ENCODE measurements at regions not wholly inside any gene's neighbourhood (a gene's known extent, or its start where the extent isn't known, plus 50 kb on each side); places are given as distances from the start of the nearest gene placed in this dataset.

DNA sequence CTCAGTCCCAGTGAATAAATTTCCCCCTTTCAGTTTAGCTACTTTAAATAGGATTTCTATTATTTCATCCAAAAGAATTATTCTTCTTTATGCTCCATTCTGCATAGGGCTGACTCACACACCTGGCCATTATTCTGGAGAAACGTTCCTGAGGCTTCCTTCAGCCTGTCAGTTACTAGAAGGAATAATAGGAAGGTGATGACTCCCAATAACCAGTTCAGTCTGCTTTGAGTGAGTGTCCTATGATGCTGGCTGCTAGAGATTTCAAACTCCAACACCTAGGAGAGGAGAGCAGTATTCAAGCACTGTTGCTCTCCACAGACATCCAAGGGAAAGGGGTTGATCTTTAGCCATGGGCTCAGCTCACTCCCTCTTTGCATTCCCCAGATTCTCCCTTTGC lies 117.8 kb downstream of the KCTD12 start:
- no TSS peak for BruUV-seq (replicated peaks)
- no peak for FAIRE-seq
- dilution Hi-C loops (cut with MboI; ENCODE audit: extremely low pct_ligation_motif_present, low sequenced_read_pairs) = no loop called here

More for the DNA sequence above, 117.8 kb downstream of the KCTD12 start:
- Histone ChIP-seq H3K36me3 (ENCODE audit: control insufficient read depth in 2 of 2, extremely low read depth in 1 of 2, insufficient read depth in 2 of 2, low read length in 2 of 2) (no peaks in the 10 kb centered on the region), H3K4me1 (ENCODE audit: control insufficient read depth, extremely low read depth, insufficient read depth, low read length) (peaks cover 12% of the 10 kb centered on the region), H3K9ac (replicated peaks; ENCODE audit: extremely low read depth, insufficient read depth, low read length) (no peak overlapping the region), H4K20me1 (replicated peaks; ENCODE audit: control insufficient read depth, extremely low read depth, insufficient read depth, low read length) (no peaks in the 10 kb centered on the region), H3K79me2 (ENCODE audit: control insufficient read depth, insufficient read depth, low read length) (no peaks in the 10 kb centered on the region), H3K27ac (ENCODE audit: insufficient read depth, low read depth, low read length) (no peak overlapping the region), H3K9me3 (replicated peaks; ENCODE audit: control insufficient read depth, insufficient read depth, low read length) (no peaks in the 10 kb centered on the region), H2AFZ (ENCODE audit: low read depth, low read length) (no peak overlapping the region), H3K9me1 (replicated peaks; ENCODE audit: control insufficient read depth, extremely low read depth, insufficient read depth, low read length) (no peaks in the 10 kb centered on the region), H3K27me3 (ENCODE audit: control insufficient read depth in 2 of 2, insufficient read depth in 2 of 2, low read length in 2 of 2) (no peaks in the 10 kb centered on the region), H3K4me2 (ENCODE audit: insufficient read depth, low read length) (no peak overlapping the region), H3K4me3 (replicated peaks in 1 of 3; ENCODE audit: insufficient read depth in 1 of 3, low read depth in 1 of 3, low read length in 3 of 3) (no peak overlapping the region)
- POLR2A ChIA-PET = no interaction called here
- CTCF ChIA-PET = no interaction called here
- TF ChIP-seq MYC (IDR thresholded peaks at IDR 0.05; ENCODE audit: low read depth, low read length) = no peak
- no peak for TF ChIP-seq EZH2 (IDR thresholded peaks at IDR 0.05; ENCODE audit: borderline replicate concordance, low read depth, low read length, severe bottlenecking)
- TF ChIP-seq FOS (IDR thresholded peaks at IDR 0.05; ENCODE audit: borderline replicate concordance, insufficient read depth, low read length) = no peak
- TF ChIP-seq POLR2A (IDR thresholded peaks at IDR 0.05; ENCODE audit: low read depth, low read length) = no peak
- TF ChIP-seq, protein P1, sequence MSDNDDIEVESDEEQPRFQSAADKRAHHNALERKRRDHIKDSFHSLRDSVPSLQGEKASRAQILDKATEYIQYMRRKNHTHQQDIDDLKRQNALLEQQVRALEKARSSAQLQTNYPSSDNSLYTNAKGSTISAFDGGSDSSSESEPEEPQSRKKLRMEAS (IDR thresholded peaks at IDR 0.05; ENCODE audit: insufficient read depth, insufficient read length) = no peak
- no peak for TF ChIP-seq JUN (IDR thresholded peaks at IDR 0.05; ENCODE audit: borderline replicate concordance, insufficient read depth, insufficient read length, low read depth)
- no peak for TF ChIP-seq POLR2AphosphoS5 (IDR thresholded peaks at IDR 0.05; ENCODE audit: insufficient read depth, low read depth, low read length)
- TF ChIP-seq, protein P2, sequence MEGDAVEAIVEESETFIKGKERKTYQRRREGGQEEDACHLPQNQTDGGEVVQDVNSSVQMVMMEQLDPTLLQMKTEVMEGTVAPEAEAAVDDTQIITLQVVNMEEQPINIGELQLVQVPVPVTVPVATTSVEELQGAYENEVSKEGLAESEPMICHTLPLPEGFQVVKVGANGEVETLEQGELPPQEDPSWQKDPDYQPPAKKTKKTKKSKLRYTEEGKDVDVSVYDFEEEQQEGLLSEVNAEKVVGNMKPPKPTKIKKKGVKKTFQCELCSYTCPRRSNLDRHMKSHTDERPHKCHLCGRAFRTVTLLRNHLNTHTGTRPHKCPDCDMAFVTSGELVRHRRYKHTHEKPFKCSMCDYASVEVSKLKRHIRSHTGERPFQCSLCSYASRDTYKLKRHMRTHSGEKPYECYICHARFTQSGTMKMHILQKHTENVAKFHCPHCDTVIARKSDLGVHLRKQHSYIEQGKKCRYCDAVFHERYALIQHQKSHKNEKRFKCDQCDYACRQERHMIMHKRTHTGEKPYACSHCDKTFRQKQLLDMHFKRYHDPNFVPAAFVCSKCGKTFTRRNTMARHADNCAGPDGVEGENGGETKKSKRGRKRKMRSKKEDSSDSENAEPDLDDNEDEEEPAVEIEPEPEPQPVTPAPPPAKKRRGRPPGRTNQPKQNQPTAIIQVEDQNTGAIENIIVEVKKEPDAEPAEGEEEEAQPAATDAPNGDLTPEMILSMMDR (IDR thresholded peaks at IDR 0.05; ENCODE audit: extremely low read depth in 1 of 2, insufficient read depth in 1 of 2, low read depth in 1 of 2, low read length in 2 of 2) = no peak
- no peak for TF ChIP-seq GATA2 (IDR thresholded peaks at IDR 0.05; ENCODE audit: insufficient read depth, insufficient read length, low read depth, low read length)
- DNase-seq (ENCODE audit: low read depth, low spot score) = no peak
- intact Hi-C loops (cut with micrococcal nuclease) = no loop called here

Measured in endothelial cell of umbilical vein (primary cell).